ENCODE measurements at regions not wholly inside any gene's neighbourhood (a gene's known extent, or its start where the extent isn't known, plus 50 kb on each side); places are given as distances from the start of the nearest gene placed in this dataset.

DNA sequence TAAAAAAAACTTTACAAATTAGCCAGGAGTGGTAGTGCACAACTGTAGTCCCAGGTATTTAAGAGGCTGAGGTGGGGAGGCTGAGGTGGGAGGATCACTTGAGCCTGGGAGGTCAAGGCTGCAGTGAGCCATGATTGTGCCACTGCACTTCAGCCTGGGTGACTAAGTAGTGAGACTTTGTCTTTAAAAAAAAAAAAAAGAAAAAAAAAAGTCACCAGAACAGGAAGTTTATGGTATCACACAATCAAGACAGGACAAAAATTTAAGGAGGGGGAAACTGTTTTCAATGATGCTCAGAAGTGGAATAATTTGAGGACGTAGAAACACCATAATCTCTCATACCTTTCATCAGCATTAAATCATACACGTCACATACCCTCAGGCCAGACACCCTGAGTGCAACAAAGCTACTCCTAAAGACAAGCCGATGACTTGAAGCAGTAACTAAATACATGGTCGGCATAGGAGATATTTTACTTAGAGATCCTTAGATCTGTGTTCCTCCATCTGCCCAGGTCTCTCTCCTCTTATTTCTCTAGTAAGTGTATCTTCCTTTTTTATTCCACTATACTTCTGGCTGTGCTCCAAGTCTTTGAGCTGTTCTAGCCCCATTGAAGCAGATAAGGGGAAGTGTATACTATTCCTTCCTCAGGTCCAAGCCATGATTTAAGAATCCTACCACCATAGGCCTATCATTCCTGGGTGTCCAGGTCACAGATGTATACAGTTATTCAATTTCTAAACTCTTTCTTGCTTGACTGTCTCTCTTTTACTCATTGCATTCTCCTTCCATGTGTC lies 91.3 kb upstream of the APC start:
- H3K4me3 ChIP-seq, result no peak overlapping the region
- 15% methylated on average over 4 of the region's 4 CpGs for WGBS (ENCODE audit: insufficient coverage, low coverage, missing lambda C conversion rate)
- ATAC-seq (no peak), DNase-seq (ENCODE audit: extremely low read depth in 1 of 4, low spot score in 3 of 4) (peak in 1 of 4 experiments; percentile 12), FAIRE-seq (no peak)
- POLR2A ChIA-PET, result interaction anchor here (0.7 to 1.0 kb wide), 2 partner anchors 11 to 39 kb away, joined by 3 read pairs; no protein-coding TSS in a partner anchor
- H2AFZ ChIP-seq (ENCODE audit: low read depth, low read length), result no peak overlapping the region
- H3K79me2 ChIP-seq (ENCODE audit: control insufficient read depth, insufficient read depth, low read length), result no peaks in the 10 kb centered on the region
- H3K27ac ChIP-seq (ENCODE audit: extremely low read depth, low read depth, low read length), result no peak overlapping the region
- in situ Hi-C loops (cut with MboI) (no loop called here), intact Hi-C loops (cut with micrococcal nuclease) (no loop called here)
- H3K9ac ChIP-seq (ENCODE audit: insufficient read depth in 1 of 2, low read depth in 2 of 2, low read length in 2 of 2), result no peak overlapping the region
- H3K27me3 ChIP-seq (ENCODE audit: control insufficient read depth in 2 of 2, insufficient read depth in 2 of 2, low read length in 2 of 2), result peaks cover 15 to 25% of the 10 kb centered on the region in 2 experiments; a peak in 4 of 5 replicates
- peak; percentile 55; the same call in 1 of the 2 replicates for TF ChIP-seq NFIC (IDR thresholded peaks at IDR 0.05)
- TF ChIP-seq ZNF407 (IDR thresholded peaks at IDR 0.05; ENCODE audit: low read depth), result no peak
- no peak for TF ChIP-seq TRIM28 (IDR thresholded peaks at IDR 0.05)
- TF ChIP-seq, protein P1, sequence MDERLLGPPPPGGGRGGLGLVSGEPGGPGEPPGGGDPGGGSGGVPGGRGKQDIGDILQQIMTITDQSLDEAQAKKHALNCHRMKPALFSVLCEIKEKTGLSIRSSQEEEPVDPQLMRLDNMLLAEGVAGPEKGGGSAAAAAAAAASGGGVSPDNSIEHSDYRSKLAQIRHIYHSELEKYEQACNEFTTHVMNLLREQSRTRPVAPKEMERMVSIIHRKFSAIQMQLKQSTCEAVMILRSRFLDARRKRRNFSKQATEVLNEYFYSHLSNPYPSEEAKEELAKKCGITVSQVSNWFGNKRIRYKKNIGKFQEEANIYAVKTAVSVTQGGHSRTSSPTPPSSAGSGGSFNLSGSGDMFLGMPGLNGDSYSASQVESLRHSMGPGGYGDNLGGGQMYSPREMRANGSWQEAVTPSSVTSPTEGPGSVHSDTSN (CRISPR knock-in tag; IDR thresholded peaks at IDR 0.05; ENCODE audit: low read depth), result no peak
- TF ChIP-seq, protein P1 (tag; conservative IDR thresholded peaks at IDR 0.05; ENCODE audit: low read depth), result peak; percentile 55
- TF ChIP-seq MEIS2 (IDR thresholded peaks at IDR 0.05; ENCODE audit: partially characterized antibody), result peak; percentile 42
- TF ChIP-seq ZNF384 (IDR thresholded peaks at IDR 0.05; ENCODE audit: low read depth, low read length), result 0 out of 2 replicates have a peak, but pooled peaks have one; percentile 15
- 0 out of 2 replicates have a peak, but pooled peaks have one; percentile 10 for TF ChIP-seq SPI1 (IDR thresholded peaks at IDR 0.05; ENCODE audit: borderline replicate concordance, low read depth, low read length)
- no peak for TF ChIP-seq BCOR (IDR thresholded peaks at IDR 0.05)
- H3K4me1 ChIP-seq (replicated peaks in 1 of 2; ENCODE audit: control insufficient read depth in 2 of 2, insufficient read depth in 2 of 2, low read length in 2 of 2), result no peaks in the 10 kb centered on the region
- no peaks in the 10 kb centered on the region for H3K9me1 ChIP-seq (ENCODE audit: control insufficient read depth, insufficient read depth, low read length)
- H4K20me1 ChIP-seq (replicated peaks; ENCODE audit: control insufficient read depth, insufficient read depth, low read length), result no peaks in the 10 kb centered on the region
- H3K36me3 ChIP-seq (ENCODE audit: control insufficient read depth, insufficient read depth, low read length), result no peaks in the 10 kb centered on the region
- peaks cover 2% of the 10 kb centered on the region; the same call in 1 of the 2 replicates for H3K9me3 ChIP-seq (replicated peaks; ENCODE audit: control insufficient read depth, insufficient read depth, low read depth, low read length)
- H3K4me2 ChIP-seq (ENCODE audit: insufficient read depth, low read length), result no peak overlapping the region
- BruUV-seq (replicated peaks), result no TSS peak
- CTCF ChIA-PET (ENCODE audit: low intra/inter-chr PET ratio), result no interaction called here
